ENCODE measurements at regions not wholly inside any gene's neighbourhood (a gene's known extent, or its start where the extent isn't known, plus 50 kb on each side); places are given as distances from the start of the nearest gene placed in this dataset.

- no peak for TF ChIP-seq GABPA (IDR thresholded peaks at IDR 0.05; ENCODE audit: low read depth)
- TF ChIP-seq CTCF (IDR thresholded peaks at IDR 0.05; ENCODE audit: insufficient read depth, low read length), result peak; percentile 28
- no peak for TF ChIP-seq POLR2AphosphoS5 (IDR thresholded peaks at IDR 0.05; ENCODE audit: low read depth)
Measured at GRCh38 chr5:133754575-133755169, 142.3 kb upstream of the FSTL4 start.

Data from HL-60 (cell line).